AG09319 (cell line): ENCODE measurements at regions not wholly inside any gene's neighbourhood (a gene's known extent, or its start where the extent isn't known, plus 50 kb on each side); places are given as distances from the start of the nearest gene placed in this dataset.

Experiments used
- DNase-seq: peaks from one replicate; pipeline ENCODE4 v3.0.0-alpha.2; 2010; ENCODE audit warnings: low read depth; ENCODE audit errors: extremely low read depth
- TF ChIP-seq, protein P1 (sequence below): IDR thresholded peaks from 2 replicates; pipeline ENCODE4 v1.5.1; 2011; ENCODE audit warnings: low read depth, mild to moderate bottlenecking, inconsistent platforms, low read length, moderate library complexity

DNA sequence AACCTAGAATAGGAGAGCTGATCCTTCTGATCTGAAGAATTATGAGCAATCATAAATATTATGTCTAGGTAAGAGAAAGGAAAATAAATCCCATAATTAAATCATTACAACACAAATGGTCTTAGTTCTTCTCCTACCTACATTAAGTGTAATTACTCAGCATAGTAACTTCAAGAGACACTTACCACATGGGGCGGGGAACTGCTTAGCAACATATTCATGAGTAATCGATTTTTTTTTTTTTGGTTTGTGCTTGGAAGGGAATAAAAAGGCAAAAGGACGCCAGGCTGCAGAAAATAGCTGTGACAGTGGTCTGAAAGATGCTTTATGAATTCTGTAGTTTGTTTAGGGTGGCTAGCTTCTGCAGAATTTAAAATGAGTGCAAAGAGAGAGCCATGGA, 103.3 kb upstream of the HTR2A start:
- TF ChIP-seq, protein P1, sequence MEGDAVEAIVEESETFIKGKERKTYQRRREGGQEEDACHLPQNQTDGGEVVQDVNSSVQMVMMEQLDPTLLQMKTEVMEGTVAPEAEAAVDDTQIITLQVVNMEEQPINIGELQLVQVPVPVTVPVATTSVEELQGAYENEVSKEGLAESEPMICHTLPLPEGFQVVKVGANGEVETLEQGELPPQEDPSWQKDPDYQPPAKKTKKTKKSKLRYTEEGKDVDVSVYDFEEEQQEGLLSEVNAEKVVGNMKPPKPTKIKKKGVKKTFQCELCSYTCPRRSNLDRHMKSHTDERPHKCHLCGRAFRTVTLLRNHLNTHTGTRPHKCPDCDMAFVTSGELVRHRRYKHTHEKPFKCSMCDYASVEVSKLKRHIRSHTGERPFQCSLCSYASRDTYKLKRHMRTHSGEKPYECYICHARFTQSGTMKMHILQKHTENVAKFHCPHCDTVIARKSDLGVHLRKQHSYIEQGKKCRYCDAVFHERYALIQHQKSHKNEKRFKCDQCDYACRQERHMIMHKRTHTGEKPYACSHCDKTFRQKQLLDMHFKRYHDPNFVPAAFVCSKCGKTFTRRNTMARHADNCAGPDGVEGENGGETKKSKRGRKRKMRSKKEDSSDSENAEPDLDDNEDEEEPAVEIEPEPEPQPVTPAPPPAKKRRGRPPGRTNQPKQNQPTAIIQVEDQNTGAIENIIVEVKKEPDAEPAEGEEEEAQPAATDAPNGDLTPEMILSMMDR, result no peak

DNA sequence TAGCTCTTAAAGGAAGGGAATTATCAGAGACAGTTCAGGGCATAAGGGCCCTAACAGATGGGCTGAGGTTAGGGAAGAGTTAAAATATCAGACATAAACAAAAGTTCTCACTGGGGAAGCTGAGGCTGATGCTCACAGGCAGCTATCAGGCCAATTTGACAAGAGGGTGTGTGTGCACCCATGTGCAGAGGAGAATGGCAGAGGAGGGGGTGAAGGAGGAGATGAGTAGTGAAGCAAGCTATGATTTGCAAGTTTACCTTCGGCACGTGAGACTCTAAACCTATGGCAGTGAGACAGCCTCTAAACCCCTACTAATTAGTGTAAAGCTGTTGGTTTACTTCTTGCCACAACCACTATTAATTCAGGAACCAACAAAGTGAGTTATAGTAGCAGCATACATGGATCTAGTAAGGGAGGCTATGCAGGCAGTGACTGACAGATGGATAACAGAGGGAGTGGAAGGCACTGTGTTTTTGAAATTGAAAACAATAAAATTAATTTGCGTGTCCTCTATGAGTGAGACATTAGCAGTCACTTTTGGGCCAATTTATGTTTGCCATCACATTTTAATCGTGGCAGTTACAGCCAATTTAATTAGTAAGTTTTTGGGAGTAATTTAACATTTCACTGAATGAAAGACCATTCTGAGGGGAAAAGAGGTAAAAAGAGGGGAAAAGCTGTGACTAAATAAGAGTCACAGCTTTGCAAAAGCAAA, 99.6 kb upstream of the HTR2A start:
- TF ChIP-seq, protein P1, result no peak
- no peak for DNase-seq

More for the DNA sequence above, 103.3 kb upstream of the HTR2A start:
- DNase-seq, result no peak

DNA sequence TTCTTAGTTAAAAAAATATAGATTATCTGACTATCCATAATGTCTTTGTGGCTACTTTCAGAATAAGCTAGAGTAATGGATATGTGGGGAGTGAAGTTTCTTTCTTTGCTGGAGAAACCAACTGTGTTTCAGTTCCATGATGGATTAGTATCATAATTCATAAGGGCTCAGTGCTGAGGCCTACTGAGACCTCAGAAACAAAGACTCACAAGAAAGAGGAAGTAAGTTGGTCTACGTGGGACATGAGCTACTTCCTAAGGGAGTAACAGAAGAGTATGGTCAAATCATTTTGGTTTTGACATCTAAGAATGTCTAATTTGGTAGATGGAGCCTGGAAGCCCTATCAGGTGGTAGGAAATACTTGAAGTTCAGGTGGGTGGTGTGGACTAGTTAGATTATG, 99.0 kb upstream of the HTR2A start:
- TF ChIP-seq, protein P1, result no peak
- no peak for DNase-seq

DNA sequence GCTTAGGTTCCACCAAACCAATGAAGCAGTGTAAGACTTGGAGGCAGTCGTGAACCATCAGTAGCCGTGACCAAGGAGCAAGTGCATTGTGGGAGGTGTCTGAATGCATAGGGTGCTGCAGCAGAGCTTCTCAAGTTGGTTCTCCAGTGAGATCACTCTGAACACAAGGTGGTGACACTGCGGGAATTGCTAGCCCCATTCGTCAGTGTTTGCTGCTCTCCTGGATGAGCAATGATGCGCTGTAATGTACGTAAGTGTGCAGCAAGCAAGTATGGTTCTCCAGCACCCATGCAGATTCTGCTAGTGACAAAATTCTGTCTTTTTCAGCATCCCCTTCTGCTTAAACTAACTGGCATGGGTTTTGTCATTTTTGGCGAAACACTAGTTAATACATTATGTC, 97.6 kb upstream of the HTR2A start:
- no peak for DNase-seq
- TF ChIP-seq, protein P1, result no peak

DNA sequence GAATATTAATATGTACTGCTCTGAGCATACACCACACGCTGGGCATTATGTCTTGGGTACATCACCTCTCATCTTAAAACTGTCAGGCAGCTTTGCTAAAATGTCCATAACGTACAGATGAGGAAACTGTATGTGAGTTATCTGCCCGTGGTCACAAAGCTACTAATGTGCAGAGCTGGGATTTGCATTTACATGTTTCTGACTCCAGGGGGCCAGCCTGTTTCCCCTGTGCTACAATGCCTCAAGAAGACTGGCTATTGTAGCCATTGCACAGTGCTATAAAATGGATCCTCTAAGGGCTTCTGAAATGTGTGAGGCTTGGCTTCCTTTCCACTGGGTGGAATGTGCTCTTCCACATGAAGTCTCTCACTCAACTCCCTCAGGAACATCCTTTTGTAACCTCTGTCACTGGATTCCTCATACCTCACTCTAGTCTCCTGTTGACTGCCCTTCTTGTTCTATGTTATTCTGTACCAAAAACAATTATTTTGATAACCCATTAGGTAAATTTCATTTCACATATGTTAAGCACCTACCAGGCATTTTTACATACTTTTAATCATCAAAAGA, 95.6 kb upstream of the HTR2A start:
- TF ChIP-seq, protein P1, result peak; percentile 20

DNA sequence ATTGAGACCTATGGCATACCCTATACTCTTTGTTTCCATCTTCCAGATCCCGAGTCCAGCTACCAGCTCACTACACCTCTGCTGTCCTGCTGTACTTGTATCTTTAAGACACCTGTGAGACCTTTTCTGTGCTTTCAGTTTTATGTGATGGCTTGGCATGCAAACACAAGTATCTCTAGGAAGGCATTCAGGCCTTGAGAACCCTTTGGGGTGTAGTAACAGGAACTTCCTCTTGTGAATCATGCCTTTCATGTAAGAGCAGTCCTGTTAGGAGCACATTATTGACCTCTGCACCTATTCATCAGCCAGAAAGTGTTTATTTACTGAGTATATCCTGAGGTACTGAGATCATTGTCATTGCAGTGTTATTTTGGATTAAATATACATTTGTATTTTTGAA, 87.0 kb upstream of the HTR2A start:
- TF ChIP-seq, protein P1, result no peak
- DNase-seq, result no peak

More for the DNA sequence above, 95.6 kb upstream of the HTR2A start:
- no peak for DNase-seq

DNA sequence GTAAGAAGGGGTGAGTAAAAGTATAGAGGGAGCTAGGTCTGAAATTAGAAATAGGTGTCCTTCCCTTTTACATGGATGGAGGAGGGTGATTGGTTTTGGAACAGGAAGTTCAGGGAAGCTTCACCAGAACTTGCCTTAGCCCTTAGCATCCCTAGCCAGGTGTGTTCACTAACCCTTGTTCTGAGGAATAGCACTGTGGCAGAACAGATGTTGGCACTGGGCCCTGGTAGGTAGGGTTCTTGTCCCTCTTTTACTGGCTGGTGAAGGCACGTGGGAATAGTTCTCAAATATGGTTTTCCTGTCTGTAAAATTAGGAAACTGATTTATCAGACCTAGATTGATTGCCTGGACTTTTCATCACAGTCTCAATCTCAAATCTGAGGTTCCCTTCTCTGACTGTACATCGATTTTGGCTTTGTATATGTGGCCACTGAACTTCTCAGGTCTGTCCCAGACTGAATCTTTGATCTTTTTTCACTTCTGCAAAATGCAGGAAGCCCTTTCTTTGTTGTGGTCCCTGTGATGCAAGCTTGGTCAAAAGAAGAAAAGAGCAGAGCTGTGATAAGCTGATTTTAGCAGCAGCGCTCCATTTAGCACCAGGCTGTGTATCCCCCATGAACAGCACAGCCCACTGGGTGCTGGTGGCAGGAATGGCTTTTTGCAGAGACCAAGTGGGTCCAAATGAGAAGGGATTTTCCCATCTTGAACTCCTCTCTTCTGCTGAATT, 86.2 kb upstream of the HTR2A start:
- DNase-seq, result no peak

More for the DNA sequence above, 86.2 kb upstream of the HTR2A start:
- TF ChIP-seq, protein P1, result no peak
